SK-N-SH treated with all-trans-retinoic acid at 6 μM for 48 hours (cell line): ENCODE measurements at regions not wholly inside any gene's neighbourhood (a gene's known extent, or its start where the extent isn't known, plus 50 kb on each side); places are given as distances from the start of the nearest gene placed in this dataset.

Experiments used
- BACH2 ChIP-seq: fragments of 250-450 bp; sonication (Bioruptor Pico); IDR thresholded peaks from 2 replicates; pipeline ENCODE4 v1.9.0; 2021; ENCODE audit warnings: mild to moderate bottlenecking, borderline replicate concordance
- CREB5 ChIP-seq: fragments of 250-450 bp; sonication (Bioruptor Pico); IDR thresholded peaks from 2 replicates; pipeline ENCODE4 v1.5.1; 2020; ENCODE audit warnings: low read depth, mild to moderate bottlenecking, moderate library complexity
- CSDC2 ChIP-seq: fragments of 250-450 bp; sonication (Bioruptor Pico); IDR thresholded peaks from 2 replicates; pipeline ENCODE4 v1.5.0; 2020; ENCODE audit warnings: mild to moderate bottlenecking, moderate library complexity
- CSRNP3 ChIP-seq: fragments of 250-450 bp; sonication (Bioruptor Pico); IDR thresholded peaks from 2 replicates; pipeline ENCODE4 v1.5.1; 2021; ENCODE audit warnings: mild to moderate bottlenecking, moderate library complexity
- ESRRG ChIP-seq: fragments of 250-450 bp; sonication (Bioruptor Pico); IDR thresholded peaks from 2 replicates; pipeline ENCODE4 v1.6.1; 2021; ENCODE audit warnings: mild to moderate bottlenecking
- PATZ1 ChIP-seq: fragments of 250-450 bp; sonication (Bioruptor Pico); IDR thresholded peaks from 2 replicates; pipeline ENCODE4 v1.8.0; 2020; ENCODE audit warnings: mild to moderate bottlenecking, moderate library complexity, borderline replicate concordance
- PPARA ChIP-seq: fragments of 250-450 bp; sonication (Bioruptor Pico); IDR thresholded peaks from 2 replicates; pipeline ENCODE4 v1.5.0; 2020; ENCODE audit warnings: mild to moderate bottlenecking, borderline replicate concordance
- SNAI2 ChIP-seq: fragments of 250-450 bp; sonication (Bioruptor Pico); IDR thresholded peaks from 2 replicates; pipeline ENCODE4 v1.5.0; 2020; ENCODE audit warnings: mild to moderate bottlenecking, moderate library complexity
- TCF4 ChIP-seq: fragments of 250-450 bp; sonication (Bioruptor Pico); IDR thresholded peaks from 2 replicates; pipeline ENCODE4 v1.8.0; 2021; ENCODE audit warnings: mild to moderate bottlenecking, moderate library complexity, borderline replicate concordance
- TOX ChIP-seq: fragments of 250-450 bp; sonication (Bioruptor Pico); IDR thresholded peaks from 2 replicates; pipeline ENCODE4 v1.8.0; 2021; ENCODE audit warnings: mild to moderate bottlenecking, moderate library complexity, borderline replicate concordance
- TSHZ2 ChIP-seq: fragments of 250-450 bp; sonication (Bioruptor Pico); IDR thresholded peaks from 2 replicates; pipeline ENCODE4 v1.5.0; 2020; ENCODE audit warnings: mild to moderate bottlenecking, moderate library complexity
- ZFP3 ChIP-seq: fragments of 250-450 bp; sonication (Bioruptor Pico); IDR thresholded peaks from 2 replicates; pipeline ENCODE4 v1.5.0; 2020; ENCODE audit warnings: mild to moderate bottlenecking, moderate library complexity
- ZFP30 ChIP-seq: fragments of 450-650 bp; formaldehyde crosslinking; IDR thresholded peaks from 2 replicates; pipeline ENCODE4 v1.5.0; 2022; ENCODE audit warnings: mild to moderate bottlenecking, moderate library complexity
- ZNF70 ChIP-seq: fragments of 450-650 bp; formaldehyde crosslinking; IDR thresholded peaks from 2 replicates; pipeline ENCODE4 v1.5.0; 2020; ENCODE audit warnings: mild to moderate bottlenecking, moderate library complexity

GRCh38 chr12:70180130-70180529, 63.1 kb upstream of the CNOT2 start:
- TF ChIP-seq TCF4 (no peak), TSHZ2 (CRISPR knock-in tag) (no peak), PATZ1 (CRISPR knock-in tag) (no peak), ZFP30 (no peak), TOX (CRISPR knock-in tag) (no peak), SNAI2 (CRISPR knock-in tag) (no peak), CSDC2 (CRISPR knock-in tag) (no peak), PPARA (no peak), CREB5 (CRISPR knock-in tag) (no peak), ZFP3 (no peak), CSRNP3 (CRISPR knock-in tag) (no peak), ZNF70 (CRISPR knock-in tag) (no peak), ESRRG (CRISPR knock-in tag) (no peak), BACH2 (no peak)
